H1 (cell line): ENCODE measurements at regions not wholly inside any gene's neighbourhood (a gene's known extent, or its start where the extent isn't known, plus 50 kb on each side); places are given as distances from the start of the nearest gene placed in this dataset.

Experiments used
- CTCF ChIA-PET: fragments of 300-600 bp; sonication (Branson Sonifier 250); formaldehyde crosslinking; loops from one replicate; lab custom pipeline; 2021; ENCODE audit not compliant: partially characterized antibody; lab: Charles Lee
- POLR2A ChIA-PET: fragments of 300-600 bp; sonication (Branson Sonifier 250); formaldehyde crosslinking; loops from one replicate; lab custom pipeline; 2021; ENCODE audit warnings: inconsistent platforms; ENCODE audit not compliant: partially characterized antibody; lab: Charles Lee
- DNase-seq, 2 experiments: peaks; one replicate each; pipeline versions ENCODE4 v3.0.0 to v3.0.0-alpha.2; 2010 to 2022; ENCODE audit warnings: low spot score in 2 of 2, low read depth in 1 of 2, mixed read lengths in 1 of 2
- FAIRE-seq: peaks from 2 replicates; lab custom pipeline; 2011; peaks lifted over from hg19 to GRCh38; lab: Jason Lieb, UNC
- H2AFZ ChIP-seq: 2 replicates; pipeline ENCODE4 v1.8.1; 2012; ENCODE audit warnings: low read length, inconsistent platforms
- H2AK5ac ChIP-seq: 2 replicates; pipeline ENCODE4 v1.6.1; 2013; ENCODE audit warnings: low read depth, low read length
- H2BK120ac ChIP-seq: replicated peaks from 2 replicates; pipeline ENCODE3; 2013; ENCODE audit warnings: low read depth, low read length, inconsistent platforms
- H2BK12ac ChIP-seq: 2 replicates; pipeline ENCODE4 v1.6.1; 2013; ENCODE audit warnings: low read depth, low read length
- H2BK15ac ChIP-seq: 2 replicates; pipeline ENCODE4 v1.6.1; 2013; ENCODE audit warnings: low read length
- H2BK20ac ChIP-seq: 2 replicates; pipeline ENCODE4 v1.6.1; 2013; ENCODE audit warnings: low read length
- H2BK5ac ChIP-seq: 2 replicates; pipeline ENCODE4 v1.6.1; 2013; ENCODE audit warnings: low read depth, low read length
- H3K14ac ChIP-seq: 2 replicates; pipeline ENCODE4 v1.6.1; 2013; ENCODE audit warnings: inconsistent platforms; ENCODE audit not compliant: insufficient read length
- H3K18ac ChIP-seq: 2 replicates; pipeline ENCODE4 v1.6.1; 2013; ENCODE audit warnings: low read length; ENCODE audit errors: extremely low read depth
- H3K23ac ChIP-seq: 2 replicates; pipeline ENCODE4 v1.6.1; 2013; ENCODE audit warnings: inconsistent platforms; ENCODE audit not compliant: insufficient read length
- H3K23me2 ChIP-seq: 2 replicates; pipeline ENCODE4 v1.6.1; 2013; ENCODE audit warnings: low read depth, low read length
- H3K27ac ChIP-seq: 2 replicates; pipeline ENCODE4 v1.6.1; 2011; ENCODE audit warnings: low read depth, low read length, inconsistent platforms
- H3K27me3 ChIP-seq, 4 experiments: replicated peaks in 1 of 4; 1 replicate in 1 of 4; 2 replicates in 3 of 4; pipeline versions ENCODE4 v1.6.1 to v1.8.1; 2011 to 2013; ENCODE audit warnings: low read length in 3 of 4, mild to moderate bottlenecking in 3 of 4, inconsistent platforms in 2 of 4, mixed read lengths in 2 of 4, moderate library complexity in 1 of 4; ENCODE audit not compliant: control insufficient read depth in 3 of 4, insufficient read depth in 3 of 4; ENCODE audit errors: extremely low read depth in 1 of 4
- H3K36me3 ChIP-seq, 4 experiments: 2 replicates each; pipeline versions ENCODE4 v1.6.1 to v1.8.1; 2011 to 2013; ENCODE audit warnings: mild to moderate bottlenecking in 4 of 4, low read length in 3 of 4, moderate library complexity in 2 of 4, control low read depth in 1 of 4, inconsistent platforms in 1 of 4; ENCODE audit not compliant: insufficient read depth in 4 of 4, control insufficient read depth in 2 of 4
- H3K4ac ChIP-seq: replicated peaks from 2 replicates; pipeline ENCODE3; 2013; ENCODE audit warnings: low read length, low read depth, mixed read lengths, inconsistent platforms; ENCODE audit not compliant: insufficient read length
- H3K4me1 ChIP-seq, 4 experiments: replicated peaks in 1 of 4; 1 replicate in 1 of 4; 2 replicates in 3 of 4; pipeline versions ENCODE4 v1.6.1 to v1.8.1; 2011 to 2013; ENCODE audit warnings: low read length in 3 of 4, inconsistent platforms in 2 of 4, mixed read lengths in 1 of 4; ENCODE audit not compliant: insufficient read depth in 4 of 4, control insufficient read depth in 3 of 4
- H3K4me2 ChIP-seq, 2 experiments: 2 replicates each; pipeline versions ENCODE4 v1.6.1 to v1.8.1; 2011 to 2013; ENCODE audit warnings: low read depth in 2 of 2, low read length in 2 of 2, control low read depth in 1 of 2, inconsistent platforms in 1 of 2, mild to moderate bottlenecking in 1 of 2; ENCODE audit not compliant: insufficient read depth in 1 of 2
- H3K4me3 ChIP-seq, 4 experiments: fragments of 200-600, 300-600 bp in 1 of 4; sonication (generic), shearing (Covaris generic), sonication (Bioruptor Twin) in 1 of 4; 2 replicates each; pipeline versions ENCODE4 v1.5.1 to v1.8.1; 2011 to 2016; ENCODE audit warnings: low read length in 4 of 4, low read depth in 3 of 4, control low read depth in 2 of 4, inconsistent platforms in 2 of 4, mild to moderate bottlenecking in 2 of 4, mixed read lengths in 1 of 4, moderate library complexity in 1 of 4; ENCODE audit not compliant: insufficient read depth in 2 of 4; ENCODE audit errors: extremely low read depth in 1 of 4
- H3K56ac ChIP-seq: replicated peaks from 2 replicates; pipeline ENCODE3; 2013; ENCODE audit warnings: low read depth, mild to moderate bottlenecking, mixed read lengths, low read length, inconsistent platforms; ENCODE audit not compliant: insufficient read length
- H3K79me1 ChIP-seq: 2 replicates; pipeline ENCODE4 v1.6.1; 2013; ENCODE audit warnings: low read depth, low read length, control low read depth
- H3K79me2 ChIP-seq, 2 experiments: 2 replicates each; pipeline versions ENCODE4 v1.6.1 to v1.8.1; 2012 to 2013; ENCODE audit warnings: low read length in 2 of 2, mild to moderate bottlenecking in 2 of 2, inconsistent platforms in 1 of 2; ENCODE audit not compliant: insufficient read depth in 2 of 2, control insufficient read depth in 1 of 2
- H3K9ac ChIP-seq, 4 experiments: replicated peaks in 1 of 4; 1 replicate in 1 of 4; 2 replicates in 3 of 4; pipeline versions ENCODE4 v1.6.1 to v1.8.1; 2011 to 2013; ENCODE audit warnings: low read depth in 3 of 4, low read length in 3 of 4, control low read depth in 2 of 4, mild to moderate bottlenecking in 2 of 4, moderate library complexity in 2 of 4, inconsistent platforms in 1 of 4; ENCODE audit errors: extremely low read depth in 1 of 4
- H3K9me3 ChIP-seq, 2 experiments: 2 replicates each; pipeline versions ENCODE4 v1.6.1 to v1.8.1; 2012 to 2013; ENCODE audit warnings: mild to moderate bottlenecking in 2 of 2, moderate library complexity in 2 of 2, control low read depth in 1 of 2, inconsistent platforms in 1 of 2, low read depth in 1 of 2, low read length in 1 of 2, mixed read lengths in 1 of 2; ENCODE audit not compliant: insufficient read depth in 2 of 2
- H4K20me1 ChIP-seq, 2 experiments: replicated peaks in 1 of 2; 2 replicates each; pipeline versions ENCODE3 to v1.8.1; 2011 to 2013; ENCODE audit warnings: inconsistent platforms in 2 of 2, low read length in 2 of 2, mild to moderate bottlenecking in 1 of 2; ENCODE audit not compliant: insufficient read depth in 2 of 2, control insufficient read depth in 1 of 2
- H4K5ac ChIP-seq: 2 replicates; pipeline ENCODE4 v1.6.1; 2013; ENCODE audit warnings: low read length, low read depth, mixed read lengths, inconsistent platforms; ENCODE audit not compliant: insufficient read length
- H4K8ac ChIP-seq: 2 replicates; pipeline ENCODE4 v1.8.0; 2013; ENCODE audit warnings: mild to moderate bottlenecking, moderate library complexity, low read length, inconsistent platforms; ENCODE audit not compliant: insufficient read depth; ENCODE audit errors: extremely low read depth
- H4K91ac ChIP-seq: replicated peaks from 2 replicates; pipeline ENCODE3; 2013; ENCODE audit warnings: low read length, mixed read lengths, inconsistent platforms; ENCODE audit not compliant: insufficient read length
- ATF2 ChIP-seq: IDR thresholded peaks from 2 replicates; pipeline ENCODE4 v1.6.1; 2012; ENCODE audit warnings: low read length, inconsistent platforms
- EZH2 ChIP-seq: fragments of 200-600 bp; sonication (generic); IDR thresholded peaks from 2 replicates; pipeline ENCODE4 v1.7.1; 2012; ENCODE audit warnings: low read depth, mild to moderate bottlenecking, moderate library complexity, low read length, inconsistent platforms; ENCODE audit not compliant: severe bottlenecking
- FOSL1 ChIP-seq: IDR thresholded peaks from 2 replicates; pipeline ENCODE4 v1.6.1; 2011; ENCODE audit warnings: mild to moderate bottlenecking, low read depth, low read length, moderate library complexity; ENCODE audit not compliant: insufficient read depth
- GTF2F1 ChIP-seq: IDR thresholded peaks from 2 replicates; pipeline ENCODE4 v1.6.1; 2012; ENCODE audit warnings: low read depth, low read length, improper control_type of control experiment, borderline replicate concordance
- KDM5A ChIP-seq: fragments of 200-600 bp; IDR thresholded peaks from 2 replicates; pipeline ENCODE4 v1.7.1; 2012; ENCODE audit warnings: mild to moderate bottlenecking, low read length, inconsistent platforms, mixed read lengths
- SIN3A ChIP-seq, 2 experiments: IDR thresholded peaks in 1 of 2; conservative IDR thresholded peaks in 1 of 2; 2 replicates each; pipeline ENCODE4 v1.6.1; 2011 to 2012; ENCODE audit warnings: low read length in 2 of 2, improper control_type of control experiment in 1 of 2, low read depth in 1 of 2, mild to moderate bottlenecking in 1 of 2
- SIRT6 ChIP-seq: IDR thresholded peaks from one replicate; pipeline ENCODE4 v1.7.1; 2012; ENCODE audit warnings: low read length, inconsistent platforms
- SUZ12 ChIP-seq: fragments of 200-600 bp; sonication (generic); IDR thresholded peaks from 2 replicates; pipeline ENCODE4 v1.6.1; 2012; ENCODE audit warnings: mild to moderate bottlenecking, inconsistent platforms, low read length, moderate library complexity, mixed read lengths
- TAF1 ChIP-seq: IDR thresholded peaks from 2 replicates; pipeline ENCODE4 v1.6.1; 2011; ENCODE audit warnings: mild to moderate bottlenecking, low read depth, low read length
- YY1 ChIP-seq: IDR thresholded peaks from 2 replicates; pipeline ENCODE4 v1.6.1; 2011; ENCODE audit warnings: low read depth, mild to moderate bottlenecking, low read length
- WGBS, 2 experiments: shearing (Covaris generic) in 1 of 2; methylation state at CpG; one replicate each; pipeline versions ENCODE4 v1.1.6 to v1.1.7; 2013 to 2015; ENCODE audit warnings: low lambda C conversion rate in 2 of 2, mixed read lengths in 2 of 2, inconsistent platforms in 1 of 2, low coverage in 1 of 2, missing lambda C conversion rate in 1 of 2; ENCODE audit not compliant: insufficient replicate concordance in 2 of 2, insufficient coverage in 1 of 2, insufficient read length in 1 of 2; ENCODE audit errors: extremely low coverage in 1 of 2, missing lambda C conversion rate in 1 of 2; 5-methylcytosine and 5-hydroxymethylcytosine counted together
- TF ChIP-seq, protein P1 (sequence below): IDR thresholded peaks from 2 replicates; pipeline ENCODE4 v1.6.1; 2011; ENCODE audit warnings: low read length, improper control_type of control experiment

GRCh38 chr4:116515959-116516358, 569.4 kb downstream of the TRAM1L1 start:
- WGBS, 2 experiments: 91% methylated on average over 1 of the region's 1 CpG; no CpG with 5 or more reads in 1 of the 2 experiments
- H3K4me1 ChIP-seq: no peaks in the 10 kb centered on the region; a peak in 2 of 7 replicates
- no peak overlapping the region for H3K23ac ChIP-seq
- H3K23me2 ChIP-seq: no peaks in the 10 kb centered on the region
- H3K79me2 ChIP-seq: no peaks in the 10 kb centered on the region
- H3K4me3 ChIP-seq: no peak overlapping the region
- H3K4ac ChIP-seq: no peak overlapping the region
- H3K14ac ChIP-seq: no peak overlapping the region
- H2BK12ac ChIP-seq: no peak overlapping the region
- H3K36me3 ChIP-seq: no peaks in the 10 kb centered on the region
- no peak overlapping the region for H3K4me2 ChIP-seq
- no peak overlapping the region for H2AK5ac ChIP-seq
- H2AFZ ChIP-seq: no peak overlapping the region
- H3K27ac ChIP-seq: no peak overlapping the region
- H3K18ac ChIP-seq: no peak overlapping the region
- no peak overlapping the region for H4K91ac ChIP-seq
- no peak for FAIRE-seq
- H3K79me1 ChIP-seq: no peaks in the 10 kb centered on the region
- no peak overlapping the region for H2BK120ac ChIP-seq
- no peak for DNase-seq
- ChIA-PET CTCF (interaction anchor here (0.6 kb wide), 1 partner anchor 170 kb away, joined by 3 read pairs; no protein-coding TSS in a partner anchor), POLR2A (no interaction called here)
- no peak overlapping the region for H4K8ac ChIP-seq
- no peaks in the 10 kb centered on the region for H3K27me3 ChIP-seq
- H4K5ac ChIP-seq: no peak overlapping the region
- no peak overlapping the region for H2BK5ac ChIP-seq
- no peaks in the 10 kb centered on the region for H4K20me1 ChIP-seq
- TF ChIP-seq KDM5A (no peak), YY1 (no peak), GTF2F1 (no peak), SUZ12 (no peak), SIRT6 (no peak), EZH2 (no peak), SIN3A (conservative IDR thresholded peaks at IDR 0.05 in 1 of 2, IDR thresholded peaks at IDR 0.05 in 1 of 2; ENCODE audit: low read depth in 1 of 2, low read length in 2 of 2) (no peak), ATF2 (no peak), TAF1 (no peak), FOSL1 (no peak)
- TF ChIP-seq, protein P1, sequence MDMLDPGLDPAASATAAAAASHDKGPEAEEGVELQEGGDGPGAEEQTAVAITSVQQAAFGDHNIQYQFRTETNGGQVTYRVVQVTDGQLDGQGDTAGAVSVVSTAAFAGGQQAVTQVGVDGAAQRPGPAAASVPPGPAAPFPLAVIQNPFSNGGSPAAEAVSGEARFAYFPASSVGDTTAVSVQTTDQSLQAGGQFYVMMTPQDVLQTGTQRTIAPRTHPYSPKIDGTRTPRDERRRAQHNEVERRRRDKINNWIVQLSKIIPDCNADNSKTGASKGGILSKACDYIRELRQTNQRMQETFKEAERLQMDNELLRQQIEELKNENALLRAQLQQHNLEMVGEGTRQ: no peak
- H3K9ac ChIP-seq: no peak overlapping the region
- H3K56ac ChIP-seq: no peak overlapping the region
- peaks cover 4 to 8% of the 10 kb centered on the region in 2 experiments; a peak in 3 of 4 replicates for H3K9me3 ChIP-seq
- no peak overlapping the region for H2BK20ac ChIP-seq
- no peak overlapping the region for H2BK15ac ChIP-seq
